ENCODE measurements at regions not wholly inside any gene's neighbourhood (a gene's known extent, or its start where the extent isn't known, plus 50 kb on each side); places are given as distances from the start of the nearest gene placed in this dataset.

DNA sequence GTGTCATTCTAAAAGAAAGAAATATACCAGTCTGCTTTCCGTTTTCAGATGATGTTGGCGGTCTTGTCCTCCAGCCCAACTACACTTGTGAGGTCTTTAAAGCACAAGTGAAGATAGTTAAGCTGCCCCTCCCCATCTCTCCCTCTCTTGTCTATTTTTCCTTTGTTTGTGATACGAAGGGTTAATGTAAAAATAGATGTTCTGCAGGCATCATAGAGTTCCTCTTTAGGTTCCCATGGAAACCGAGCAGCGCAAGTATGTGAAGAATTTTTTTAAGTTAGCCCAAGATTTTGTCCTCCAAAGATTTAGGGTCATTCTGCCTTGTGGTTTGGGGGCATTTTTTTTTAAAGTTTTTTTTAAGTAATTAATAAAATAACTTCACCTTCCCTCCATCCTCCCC, 232.4 kb upstream of the AJAP1 start:
- H3K36me3 ChIP-seq, result no peaks in the 10 kb centered on the region
- 26 to 44% methylated on average over 3 to 5 of the region's 5 CpGs for WGBS, 2 donors (ENCODE audit: low coverage in 1 of 2)
- H3K9me3 ChIP-seq, result peaks cover 0 to 18% (median 0%) of the 10 kb centered on the region in 3 donors
- H3K27me3 ChIP-seq, result peaks cover 62% of the 10 kb centered on the region
- H3K27ac ChIP-seq, result no peak overlapping the region
- TF ChIP-seq EP300 (IDR thresholded peaks at IDR 0.05) (no peak), POLR2A (IDR thresholded peaks at IDR 0.05) (no peak), POLR2AphosphoS5 (IDR thresholded peaks at IDR 0.05) (no peak)
- TF ChIP-seq, protein P1, sequence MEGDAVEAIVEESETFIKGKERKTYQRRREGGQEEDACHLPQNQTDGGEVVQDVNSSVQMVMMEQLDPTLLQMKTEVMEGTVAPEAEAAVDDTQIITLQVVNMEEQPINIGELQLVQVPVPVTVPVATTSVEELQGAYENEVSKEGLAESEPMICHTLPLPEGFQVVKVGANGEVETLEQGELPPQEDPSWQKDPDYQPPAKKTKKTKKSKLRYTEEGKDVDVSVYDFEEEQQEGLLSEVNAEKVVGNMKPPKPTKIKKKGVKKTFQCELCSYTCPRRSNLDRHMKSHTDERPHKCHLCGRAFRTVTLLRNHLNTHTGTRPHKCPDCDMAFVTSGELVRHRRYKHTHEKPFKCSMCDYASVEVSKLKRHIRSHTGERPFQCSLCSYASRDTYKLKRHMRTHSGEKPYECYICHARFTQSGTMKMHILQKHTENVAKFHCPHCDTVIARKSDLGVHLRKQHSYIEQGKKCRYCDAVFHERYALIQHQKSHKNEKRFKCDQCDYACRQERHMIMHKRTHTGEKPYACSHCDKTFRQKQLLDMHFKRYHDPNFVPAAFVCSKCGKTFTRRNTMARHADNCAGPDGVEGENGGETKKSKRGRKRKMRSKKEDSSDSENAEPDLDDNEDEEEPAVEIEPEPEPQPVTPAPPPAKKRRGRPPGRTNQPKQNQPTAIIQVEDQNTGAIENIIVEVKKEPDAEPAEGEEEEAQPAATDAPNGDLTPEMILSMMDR (IDR thresholded peaks at IDR 0.05), result no peak
- no peak for ATAC-seq
- no peaks in the 10 kb centered on the region for H3K4me1 ChIP-seq
- no peak overlapping the region for H3K4me3 ChIP-seq

GRCh38 chr1:4422504-4423289, 231.7 kb upstream of the AJAP1 start:
- H3K4me1 ChIP-seq, result no peaks in the 10 kb centered on the region
- H3K27ac ChIP-seq, result no peak overlapping the region
- no peak for TF ChIP-seq EP300 (IDR thresholded peaks at IDR 0.05)
- TF ChIP-seq, protein P1 (IDR thresholded peaks at IDR 0.05), result no peak
- no peak for TF ChIP-seq POLR2AphosphoS5 (IDR thresholded peaks at IDR 0.05)
- no peak for TF ChIP-seq POLR2A (IDR thresholded peaks at IDR 0.05)
- peaks cover 0 to 18% (median 0%) of the 10 kb centered on the region in 3 donors for H3K9me3 ChIP-seq
- H3K27me3 ChIP-seq, result peaks cover 57% of the 10 kb centered on the region
- WGBS, 2 donors (ENCODE audit: low coverage in 1 of 2), result 41% methylated on average over 4 to 7 of the region's 18 CpGs
- H3K36me3 ChIP-seq, result no peaks in the 10 kb centered on the region
- ATAC-seq, result no peak
- no peak overlapping the region for H3K4me3 ChIP-seq

DNA sequence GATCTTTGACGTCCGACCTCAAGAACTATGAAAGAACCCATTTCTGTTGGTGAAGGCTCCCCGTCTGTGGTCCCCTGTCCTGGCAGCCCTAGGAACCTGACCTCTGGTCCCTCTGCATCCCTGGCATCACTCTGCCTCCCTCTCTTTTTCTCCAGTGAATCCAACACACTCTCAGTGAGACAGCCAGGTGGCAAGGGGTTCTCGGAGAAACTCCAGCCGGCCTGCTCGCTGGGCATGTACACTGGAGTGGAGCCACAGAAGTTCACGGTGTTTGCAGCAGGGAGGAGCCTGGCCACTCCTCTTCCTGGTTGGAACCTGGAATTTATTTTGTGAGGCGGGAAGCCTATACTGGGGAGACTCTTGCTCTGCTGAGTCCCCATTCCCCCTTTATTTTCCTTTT, 230.2 kb upstream of the AJAP1 start:
- H3K4me3 ChIP-seq, result no peak overlapping the region
- peaks cover 0 to 15% (median 0%) of the 10 kb centered on the region in 3 donors for H3K9me3 ChIP-seq
- 85 to 88% methylated on average over 3 to 6 of the region's 8 CpGs for WGBS, 2 donors (ENCODE audit: low coverage in 1 of 2)
- H3K36me3 ChIP-seq, result no peaks in the 10 kb centered on the region
- ATAC-seq, result no peak
- no peaks in the 10 kb centered on the region for H3K4me1 ChIP-seq
- TF ChIP-seq POLR2A (IDR thresholded peaks at IDR 0.05) (no peak), POLR2AphosphoS5 (IDR thresholded peaks at IDR 0.05) (no peak), EP300 (IDR thresholded peaks at IDR 0.05) (no peak)
- TF ChIP-seq, protein P1 (IDR thresholded peaks at IDR 0.05), result no peak
- H3K27ac ChIP-seq, result no peak overlapping the region
- H3K27me3 ChIP-seq, result peaks cover 54% of the 10 kb centered on the region

DNA sequence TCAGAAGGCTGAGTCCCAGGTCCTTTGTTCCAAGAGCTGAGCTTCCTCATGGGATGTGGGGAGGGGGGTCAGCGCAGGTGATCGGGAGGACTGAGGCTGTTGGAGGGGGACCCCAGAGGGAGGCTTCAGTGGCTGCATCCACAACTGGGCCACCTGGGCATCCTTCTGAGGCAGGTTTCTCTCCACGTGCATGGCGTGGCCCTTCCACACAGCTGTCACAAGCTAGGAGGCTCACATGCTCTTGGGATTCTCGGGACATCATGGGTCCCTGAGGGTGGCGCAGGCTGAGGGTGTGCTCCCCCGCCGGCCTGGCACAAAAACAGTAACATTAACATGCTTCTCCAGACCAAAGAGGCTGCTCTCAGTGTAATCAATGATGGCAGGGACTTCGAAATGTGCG, 229.6 kb upstream of the AJAP1 start:
- WGBS, 2 donors (ENCODE audit: low coverage in 1 of 2), result 86 to 97% methylated on average over 4 to 5 of the region's 10 CpGs

More for the DNA sequence above, 229.6 kb upstream of the AJAP1 start:
- H3K27ac ChIP-seq, result no peak overlapping the region
- no peak for ATAC-seq
- peaks cover 0 to 10% (median 0%) of the 10 kb centered on the region in 3 donors for H3K9me3 ChIP-seq
- no peaks in the 10 kb centered on the region for H3K4me1 ChIP-seq
- H3K4me3 ChIP-seq, result no peak overlapping the region
- no peaks in the 10 kb centered on the region for H3K36me3 ChIP-seq
- TF ChIP-seq, protein P1 (IDR thresholded peaks at IDR 0.05), result no peak
- no peak for TF ChIP-seq EP300 (IDR thresholded peaks at IDR 0.05)
- H3K27me3 ChIP-seq, result peaks cover 54% of the 10 kb centered on the region
